ENCODE measurements at regions not wholly inside any gene's neighbourhood (a gene's known extent, or its start where the extent isn't known, plus 50 kb on each side); places are given as distances from the start of the nearest gene placed in this dataset.

GRCh38 chr10:26952094-26952493, 91.3 kb upstream of the ABI1 start:
- Histone ChIP-seq H3K27ac (ENCODE audit: low read length) (no peak overlapping the region), H2AFZ (ENCODE audit: low read length) (no peak overlapping the region), H3F3A (ENCODE audit: low read length, unreplicated experiment) (no peaks in the 10 kb centered on the region), H3K9me3 (ENCODE audit: low read length) (no peaks in the 10 kb centered on the region), H3K9ac (ENCODE audit: low read length) (no peak overlapping the region), H3K4me3 (ENCODE audit: low read length) (no peak overlapping the region), H3K4me2 (ENCODE audit: low read length) (no peak overlapping the region), H3K9me2 (replicated peaks; ENCODE audit: low read length) (no peaks in the 10 kb centered on the region), H4K20me1 (ENCODE audit: low read length) (no peaks in the 10 kb centered on the region), H3K36me3 (ENCODE audit: low read depth, low read length) (no peaks in the 10 kb centered on the region), H3K4me1 (ENCODE audit: insufficient read depth, low read length) (no peaks in the 10 kb centered on the region), H3K27me3 (ENCODE audit: low read length) (no peaks in the 10 kb centered on the region), H3K79me2 (ENCODE audit: low read length) (no peaks in the 10 kb centered on the region)
- BruUV-seq (replicated peaks) = no TSS peak
- no peak for TF ChIP-seq EZH2 (IDR thresholded peaks at IDR 0.05; ENCODE audit: low read length, unreplicated experiment)
- DNase-seq (no peak), ATAC-seq (no peak)
- ChIA-PET CTCF (no interaction called here), POLR2A (ENCODE audit: unreplicated experiment) (no interaction called here)
- intact Hi-C loops (cut with micrococcal nuclease) = no loop called here

GRCh38 chr10:26951650-26952049, 90.9 kb upstream of the ABI1 start:
- H3K4me2 ChIP-seq (ENCODE audit: low read length) = no peak overlapping the region
- ATAC-seq (no peak), DNase-seq (no peak)
- ChIA-PET POLR2A (ENCODE audit: unreplicated experiment) (no interaction called here), CTCF (no interaction called here)
- no peaks in the 10 kb centered on the region for H3K9me3 ChIP-seq (ENCODE audit: low read length)
- intact Hi-C loops (cut with micrococcal nuclease) = no loop called here
- TF ChIP-seq EZH2 (IDR thresholded peaks at IDR 0.05; ENCODE audit: low read length, unreplicated experiment) (no peak), EZH2phosphoT487 (IDR thresholded peaks at IDR 0.05; ENCODE audit: borderline replicate concordance, low read length) (no peak), CTCF (conservative IDR thresholded peaks at IDR 0.05; ENCODE audit: low read depth, low read length) (no peak)
- no TSS peak for BruUV-seq (replicated peaks)
- H3K9ac ChIP-seq (ENCODE audit: low read length) = no peak overlapping the region
- H3K79me2 ChIP-seq (ENCODE audit: low read length) = no peaks in the 10 kb centered on the region
- no peaks in the 10 kb centered on the region for H3K9me2 ChIP-seq (replicated peaks; ENCODE audit: low read length)
- H3K36me3 ChIP-seq (ENCODE audit: low read depth, low read length) = no peaks in the 10 kb centered on the region
- H3K4me3 ChIP-seq (ENCODE audit: low read length) = no peak overlapping the region
- no peaks in the 10 kb centered on the region for H3K27me3 ChIP-seq (ENCODE audit: low read length)
- no peaks in the 10 kb centered on the region for H3K4me1 ChIP-seq (ENCODE audit: insufficient read depth, low read length)
- H2AFZ ChIP-seq (ENCODE audit: low read length) = no peak overlapping the region
- no peaks in the 10 kb centered on the region for H3F3A ChIP-seq (ENCODE audit: low read length, unreplicated experiment)
- no peaks in the 10 kb centered on the region for H4K20me1 ChIP-seq (ENCODE audit: low read length)
- H3K27ac ChIP-seq (ENCODE audit: low read length) = no peak overlapping the region

- DNase-seq = no peak
- BruUV-seq (replicated peaks) = no TSS peak
- TF ChIP-seq EZH2 (IDR thresholded peaks at IDR 0.05; ENCODE audit: low read length, unreplicated experiment) (no peak), EZH2phosphoT487 (IDR thresholded peaks at IDR 0.05; ENCODE audit: borderline replicate concordance, low read length) (no peak), CTCF (conservative IDR thresholded peaks at IDR 0.05; ENCODE audit: low read depth, low read length) (no peak)
- no peaks in the 10 kb centered on the region for H3F3A ChIP-seq (ENCODE audit: low read length, unreplicated experiment)
- no peaks in the 10 kb centered on the region for H3K79me2 ChIP-seq (ENCODE audit: low read length)
- no peaks in the 10 kb centered on the region for H3K9me3 ChIP-seq (ENCODE audit: low read length)
- no peaks in the 10 kb centered on the region for H3K27me3 ChIP-seq (ENCODE audit: low read length)
- no peak for ATAC-seq
- no peak overlapping the region for H2AFZ ChIP-seq (ENCODE audit: low read length)
- no peak overlapping the region for H3K4me2 ChIP-seq (ENCODE audit: low read length)
- H3K9ac ChIP-seq (ENCODE audit: low read length) = no peak overlapping the region
- no peaks in the 10 kb centered on the region for H4K20me1 ChIP-seq (ENCODE audit: low read length)
- no peak overlapping the region for H3K27ac ChIP-seq (ENCODE audit: low read length)
- no peak overlapping the region for H3K4me3 ChIP-seq (ENCODE audit: low read length)
- H3K36me3 ChIP-seq (ENCODE audit: low read depth, low read length) = no peaks in the 10 kb centered on the region
- ChIA-PET CTCF (no interaction called here), POLR2A (ENCODE audit: unreplicated experiment) (no interaction called here)
- intact Hi-C loops (cut with micrococcal nuclease) = no loop called here
- no peaks in the 10 kb centered on the region for H3K4me1 ChIP-seq (ENCODE audit: insufficient read depth, low read length)
- no peaks in the 10 kb centered on the region for H3K9me2 ChIP-seq (replicated peaks; ENCODE audit: low read length)
Measured at GRCh38 chr10:26950934-26951333, 90.2 kb upstream of the ABI1 start.

All from PC-3 (cell line).